Type B pancreatic cell (in vitro differentiated cells): ENCODE measurements at regions not wholly inside any gene's neighbourhood (a gene's known extent, or its start where the extent isn't known, plus 50 kb on each side); places are given as distances from the start of the nearest gene placed in this dataset.

Source experiments
- DNase-seq: peaks from one replicate; pipeline ENCODE4 v3.0.0; 2021; ENCODE audit warnings: mixed read lengths; ENCODE audit not compliant: unreplicated experiment; ENCODE audit errors: extremely low spot score
- H3K27ac Mint-ChIP-seq: 2 replicates; pipeline ENCODE4 v1.8.0; 2021; ENCODE audit warnings: mild to moderate bottlenecking, mixed read lengths
- H3K27me3 Mint-ChIP-seq: 2 replicates; pipeline ENCODE4 v1.8.0; 2021; ENCODE audit warnings: mixed read lengths
- H3K36me3 Mint-ChIP-seq: 2 replicates; pipeline ENCODE4 v1.8.0; 2021; ENCODE audit warnings: mixed read lengths
- H3K4me1 Mint-ChIP-seq: one replicate; pipeline ENCODE4 v1.8.0; 2021; ENCODE audit warnings: mixed read lengths; ENCODE audit not compliant: unreplicated experiment
- H3K4me3 Mint-ChIP-seq: 2 replicates; pipeline ENCODE4 v1.8.0; 2021; ENCODE audit warnings: mild to moderate bottlenecking, mixed read lengths
- H3K9me3 Mint-ChIP-seq: 2 replicates; pipeline ENCODE4 v1.8.0; 2021; ENCODE audit warnings: mixed read lengths
- TF ChIP-seq, protein P1 (sequence below): fragments of 200-600 bp; sonication (generic); conservative IDR thresholded peaks from 2 replicates; pipeline ENCODE4 v1.5.0; 2021; ENCODE audit warnings: antibody characterized with exemption, mild to moderate bottlenecking

DNA sequence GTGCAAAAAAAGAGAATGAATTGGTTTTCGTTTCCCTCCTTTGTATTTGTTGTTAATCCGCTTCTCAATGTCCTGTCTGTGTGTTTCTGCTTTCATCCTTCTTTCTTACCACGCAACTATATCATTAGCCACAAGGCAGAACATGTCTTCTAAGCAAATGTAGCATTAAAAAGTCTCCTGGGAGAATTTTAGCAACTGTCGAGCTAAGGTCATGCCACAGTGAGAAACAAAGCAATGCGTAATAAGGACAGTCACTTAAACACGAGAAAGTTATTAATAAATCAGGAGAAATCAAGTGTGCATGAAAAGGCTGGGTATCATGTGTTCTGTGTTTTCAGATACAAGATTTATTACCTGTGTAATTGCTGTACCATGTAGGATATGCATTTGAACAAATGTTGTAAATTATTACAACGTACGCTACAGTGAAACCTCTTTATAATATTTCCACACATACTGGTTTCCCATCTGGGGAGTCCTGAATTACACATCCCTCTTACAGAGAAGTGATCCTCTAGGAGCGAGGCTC is 890.8 kb downstream of the TRIML1 start:
- no peak overlapping the region for H3K4me3 Mint-ChIP-seq
- H3K9me3 Mint-ChIP-seq: no peaks in the 10 kb centered on the region
- no peaks in the 10 kb centered on the region for H3K27me3 Mint-ChIP-seq
- H3K4me1 Mint-ChIP-seq: peaks cover 7% of the 10 kb centered on the region
- no peak overlapping the region for H3K27ac Mint-ChIP-seq
- TF ChIP-seq, protein P1, sequence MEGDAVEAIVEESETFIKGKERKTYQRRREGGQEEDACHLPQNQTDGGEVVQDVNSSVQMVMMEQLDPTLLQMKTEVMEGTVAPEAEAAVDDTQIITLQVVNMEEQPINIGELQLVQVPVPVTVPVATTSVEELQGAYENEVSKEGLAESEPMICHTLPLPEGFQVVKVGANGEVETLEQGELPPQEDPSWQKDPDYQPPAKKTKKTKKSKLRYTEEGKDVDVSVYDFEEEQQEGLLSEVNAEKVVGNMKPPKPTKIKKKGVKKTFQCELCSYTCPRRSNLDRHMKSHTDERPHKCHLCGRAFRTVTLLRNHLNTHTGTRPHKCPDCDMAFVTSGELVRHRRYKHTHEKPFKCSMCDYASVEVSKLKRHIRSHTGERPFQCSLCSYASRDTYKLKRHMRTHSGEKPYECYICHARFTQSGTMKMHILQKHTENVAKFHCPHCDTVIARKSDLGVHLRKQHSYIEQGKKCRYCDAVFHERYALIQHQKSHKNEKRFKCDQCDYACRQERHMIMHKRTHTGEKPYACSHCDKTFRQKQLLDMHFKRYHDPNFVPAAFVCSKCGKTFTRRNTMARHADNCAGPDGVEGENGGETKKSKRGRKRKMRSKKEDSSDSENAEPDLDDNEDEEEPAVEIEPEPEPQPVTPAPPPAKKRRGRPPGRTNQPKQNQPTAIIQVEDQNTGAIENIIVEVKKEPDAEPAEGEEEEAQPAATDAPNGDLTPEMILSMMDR: no peak
- no peaks in the 10 kb centered on the region for H3K36me3 Mint-ChIP-seq
- DNase-seq: no peak

DNA sequence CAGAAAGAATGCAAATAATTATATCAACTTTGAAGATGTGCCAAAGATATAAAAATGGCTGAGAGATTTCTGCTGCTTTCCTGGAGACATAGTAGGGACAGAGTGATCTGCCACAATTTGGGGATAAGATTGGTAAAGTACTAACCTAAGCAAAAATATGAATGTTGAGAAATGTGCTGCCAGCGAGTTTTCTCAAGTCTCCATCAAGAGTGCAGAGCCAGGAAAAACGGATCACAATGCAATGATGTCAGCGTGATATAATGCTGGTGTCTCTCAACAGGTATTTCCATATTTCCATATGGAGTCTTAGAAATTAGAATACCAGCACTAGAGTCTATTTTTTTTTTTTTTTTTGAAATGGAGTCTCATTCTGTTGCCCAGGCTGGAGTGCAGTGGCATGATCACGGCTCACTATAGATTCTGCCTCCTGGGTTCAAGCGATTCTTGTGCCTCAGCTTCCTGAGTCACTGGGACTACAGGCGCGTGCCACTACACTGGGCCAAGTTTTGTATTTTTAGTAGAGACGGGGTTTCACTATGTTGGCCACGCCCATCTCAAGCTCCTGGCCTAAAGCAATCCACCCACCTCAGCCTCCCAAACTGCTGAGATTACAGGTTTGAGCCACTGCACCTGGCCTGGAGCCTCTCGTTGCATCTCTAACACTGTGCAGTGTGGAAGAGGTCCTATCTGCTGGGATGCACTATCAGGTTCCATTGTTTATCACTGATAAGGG is 893.5 kb downstream of the TRIML1 start:
- H3K27me3 Mint-ChIP-seq: no peaks in the 10 kb centered on the region
- no peak for DNase-seq
- peaks cover 3% of the 10 kb centered on the region for H3K9me3 Mint-ChIP-seq
- no peak overlapping the region for H3K4me3 Mint-ChIP-seq
- peaks cover 7% of the 10 kb centered on the region for H3K4me1 Mint-ChIP-seq
- no peak overlapping the region for H3K27ac Mint-ChIP-seq
- TF ChIP-seq, protein P1: no peak
- H3K36me3 Mint-ChIP-seq: no peaks in the 10 kb centered on the region

DNA sequence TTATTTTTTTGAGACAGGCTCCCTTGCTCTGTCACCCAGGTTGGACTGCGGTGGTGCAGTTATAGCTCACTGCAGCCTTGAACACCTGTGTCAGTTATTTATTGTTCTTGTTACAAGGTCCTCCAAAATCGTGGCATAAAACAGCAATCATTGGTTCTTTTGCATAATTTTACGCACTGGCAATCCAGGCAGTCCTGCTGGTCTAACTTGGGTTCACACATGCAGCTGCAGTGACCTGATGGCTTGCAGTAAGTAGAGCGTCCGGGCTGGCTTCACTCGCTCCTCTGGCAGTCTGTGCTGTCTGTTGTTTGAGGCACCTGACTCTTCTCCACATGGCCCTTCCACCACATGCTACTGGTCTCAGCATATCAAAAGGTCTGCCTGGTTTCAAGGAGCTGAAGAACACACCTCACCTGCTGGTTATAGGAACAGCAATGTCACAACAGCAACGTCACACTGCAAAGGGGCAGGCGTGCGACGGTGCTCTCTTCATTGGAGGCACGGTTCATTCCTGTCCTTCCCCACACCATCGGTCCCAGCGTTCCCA is 894.6 kb downstream of the TRIML1 start:
- Mint-ChIP-seq H3K9me3 (peaks cover 3% of the 10 kb centered on the region), H3K4me1 (peaks cover 10% of the 10 kb centered on the region), H3K27me3 (no peaks in the 10 kb centered on the region), H3K27ac (no peak overlapping the region), H3K36me3 (no peaks in the 10 kb centered on the region), H3K4me3 (no peak overlapping the region)
- TF ChIP-seq, protein P1: no peak
- no peak for DNase-seq

DNA sequence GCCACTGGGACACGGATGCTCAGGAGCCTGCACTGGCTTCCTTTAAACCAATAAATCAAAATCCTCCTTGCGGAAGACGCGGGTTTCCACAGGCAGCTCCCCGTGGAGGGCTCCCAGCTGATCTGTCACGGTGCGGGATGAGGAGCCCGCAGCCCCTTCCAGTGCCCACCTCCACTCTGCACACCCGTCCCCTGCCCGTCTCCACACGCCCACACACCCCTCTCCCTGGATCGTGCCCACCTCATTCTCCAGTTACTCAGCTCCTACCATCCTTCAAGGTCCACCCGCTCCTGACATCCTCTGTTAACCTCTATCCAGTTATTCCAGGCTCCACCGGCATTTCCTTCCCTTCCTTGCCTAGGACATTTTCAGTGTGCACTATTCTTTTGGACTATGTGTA is 895.9 kb downstream of the TRIML1 start:
- H3K27me3 Mint-ChIP-seq: no peaks in the 10 kb centered on the region

DNA sequence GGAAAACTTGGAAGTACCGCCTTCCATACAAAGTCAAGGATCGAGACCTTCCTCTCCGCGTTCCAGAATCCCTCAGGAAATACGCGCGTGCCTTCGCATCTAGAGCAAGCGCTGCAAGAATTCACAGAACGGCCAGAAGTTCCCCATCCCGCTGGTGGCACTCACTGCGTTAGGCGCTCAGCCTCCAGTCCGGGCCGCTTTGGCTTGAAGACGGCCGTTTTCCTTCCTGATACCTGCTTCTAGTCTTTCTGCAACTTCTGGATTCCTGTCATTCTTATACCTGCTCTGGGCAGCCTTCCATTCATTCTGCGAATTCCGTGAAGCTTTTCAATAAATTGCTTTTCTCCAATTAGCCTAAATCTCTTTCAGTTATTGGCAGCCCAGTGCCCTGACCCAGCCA is 896.4 kb downstream of the TRIML1 start:
- no peak for DNase-seq
- no peaks in the 10 kb centered on the region for H3K27me3 Mint-ChIP-seq
- H3K4me1 Mint-ChIP-seq: peaks cover 8% of the 10 kb centered on the region

More for the DNA sequence above, 895.9 kb downstream of the TRIML1 start:
- Mint-ChIP-seq H3K4me1 (peaks cover 9% of the 10 kb centered on the region), H3K27ac (no peak overlapping the region), H3K4me3 (no peak overlapping the region), H3K9me3 (peaks cover 3% of the 10 kb centered on the region), H3K36me3 (no peaks in the 10 kb centered on the region)
- no peak for DNase-seq
- TF ChIP-seq, protein P1: no peak

More for the DNA sequence above, 896.4 kb downstream of the TRIML1 start:
- no peaks in the 10 kb centered on the region for H3K36me3 Mint-ChIP-seq
- H3K9me3 Mint-ChIP-seq: peaks cover 3% of the 10 kb centered on the region
- H3K4me3 Mint-ChIP-seq: no peak overlapping the region
- TF ChIP-seq, protein P1: no peak
- no peak overlapping the region for H3K27ac Mint-ChIP-seq
